BJ (cell line): ENCODE measurements at regions not wholly inside any gene's neighbourhood (a gene's known extent, or its start where the extent isn't known, plus 50 kb on each side); places are given as distances from the start of the nearest gene placed in this dataset.

Experiments
- CTCF ChIA-PET: fragments of 350-600 bp; formaldehyde crosslinking; extraction: SDS; loops from one replicate; lab custom pipeline; 2021; ENCODE audit warnings: antibody characterized with exemption, inconsistent platforms; lab: Yijun Ruan, JAX
- POLR2A ChIA-PET: fragments of 300-600 bp; sonication (Branson Sonifier 250); formaldehyde crosslinking; extraction: SDS; loops from one replicate; lab custom pipeline; 2021; ENCODE audit warnings: antibody characterized with exemption; lab: Charles Lee
- DNase-seq: peaks from one replicate; pipeline ENCODE4 v3.0.0-alpha.2; 2011; ENCODE audit warnings: low read depth
- H3K27me3 ChIP-seq: 2 replicates; pipeline ENCODE4 v1.6.0; 2011; ENCODE audit warnings: low read length; ENCODE audit not compliant: control insufficient read depth, insufficient read depth
- H3K36me3 ChIP-seq: 2 replicates; pipeline ENCODE4 v1.5.1; 2011; ENCODE audit warnings: low read length; ENCODE audit not compliant: control insufficient read depth, insufficient read depth
- H3K4me3 ChIP-seq: 2 replicates; pipeline ENCODE4 v1.5.1; 2011; ENCODE audit warnings: low read depth, mild to moderate bottlenecking, control low read depth, low read length
- TF ChIP-seq, protein P1 (sequence below): IDR thresholded peaks from 2 replicates; pipeline ENCODE4 v1.5.1; 2011; ENCODE audit warnings: low read depth, mild to moderate bottlenecking, control low read depth, inconsistent platforms, low read length, moderate library complexity; ENCODE audit not compliant: insufficient read depth

DNA sequence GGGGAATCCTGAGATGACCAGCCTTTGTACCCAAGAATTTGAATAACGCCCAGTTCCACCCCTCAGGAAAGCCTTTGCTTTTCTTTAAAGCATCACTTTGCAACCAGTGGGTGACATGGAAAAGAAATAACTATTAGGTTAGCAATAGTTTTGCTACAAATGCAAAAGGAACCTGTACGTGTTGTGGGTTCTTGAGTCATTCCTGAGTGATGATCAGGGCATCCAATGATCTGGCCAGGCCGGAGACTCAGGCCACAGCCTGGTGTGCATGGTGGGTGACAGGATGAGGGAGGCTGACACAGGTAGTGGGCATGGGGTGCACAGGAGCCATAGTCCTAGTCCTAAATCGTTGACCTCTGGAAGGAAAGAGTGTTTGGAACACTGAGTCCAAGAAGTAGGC is 321.4 kb upstream of the IL12A start:
- H3K4me3 ChIP-seq, result no peak overlapping the region
- ChIA-PET CTCF (no interaction called here), POLR2A (no interaction called here)
- no peaks in the 10 kb centered on the region for H3K36me3 ChIP-seq
- DNase-seq, result no peak
- TF ChIP-seq, protein P1, sequence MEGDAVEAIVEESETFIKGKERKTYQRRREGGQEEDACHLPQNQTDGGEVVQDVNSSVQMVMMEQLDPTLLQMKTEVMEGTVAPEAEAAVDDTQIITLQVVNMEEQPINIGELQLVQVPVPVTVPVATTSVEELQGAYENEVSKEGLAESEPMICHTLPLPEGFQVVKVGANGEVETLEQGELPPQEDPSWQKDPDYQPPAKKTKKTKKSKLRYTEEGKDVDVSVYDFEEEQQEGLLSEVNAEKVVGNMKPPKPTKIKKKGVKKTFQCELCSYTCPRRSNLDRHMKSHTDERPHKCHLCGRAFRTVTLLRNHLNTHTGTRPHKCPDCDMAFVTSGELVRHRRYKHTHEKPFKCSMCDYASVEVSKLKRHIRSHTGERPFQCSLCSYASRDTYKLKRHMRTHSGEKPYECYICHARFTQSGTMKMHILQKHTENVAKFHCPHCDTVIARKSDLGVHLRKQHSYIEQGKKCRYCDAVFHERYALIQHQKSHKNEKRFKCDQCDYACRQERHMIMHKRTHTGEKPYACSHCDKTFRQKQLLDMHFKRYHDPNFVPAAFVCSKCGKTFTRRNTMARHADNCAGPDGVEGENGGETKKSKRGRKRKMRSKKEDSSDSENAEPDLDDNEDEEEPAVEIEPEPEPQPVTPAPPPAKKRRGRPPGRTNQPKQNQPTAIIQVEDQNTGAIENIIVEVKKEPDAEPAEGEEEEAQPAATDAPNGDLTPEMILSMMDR, result no peak
- H3K27me3 ChIP-seq, result no peaks in the 10 kb centered on the region

DNA sequence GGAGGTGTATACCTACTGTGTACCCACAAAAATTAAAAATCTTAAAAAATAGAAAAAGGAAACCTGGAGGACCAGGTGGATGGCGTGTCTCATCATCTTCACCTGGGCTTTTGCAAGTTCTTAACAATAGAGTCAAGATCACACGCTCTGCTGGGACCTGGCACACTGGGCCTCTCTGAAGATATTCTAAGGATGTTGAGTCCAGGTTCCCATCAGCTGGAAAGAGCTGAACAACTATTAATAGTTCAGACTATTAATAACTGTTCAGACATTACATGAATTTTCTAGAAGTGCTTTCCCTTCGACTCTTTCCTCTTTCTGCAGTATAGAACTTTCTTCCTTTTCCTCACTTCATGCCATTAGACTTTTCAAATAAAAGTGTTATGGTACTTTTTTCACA is 320.2 kb upstream of the IL12A start:
- no peak for DNase-seq
- no peak overlapping the region for H3K4me3 ChIP-seq
- no peaks in the 10 kb centered on the region for H3K27me3 ChIP-seq
- ChIA-PET POLR2A (interaction anchor here (0.5 kb wide), 1 partner anchor 19 kb away, joined by 3 read pairs; no protein-coding TSS in a partner anchor), CTCF (no interaction called here)
- TF ChIP-seq, protein P1, result no peak
- no peaks in the 10 kb centered on the region for H3K36me3 ChIP-seq

- no peak for DNase-seq
- Histone ChIP-seq H3K4me3 (no peak overlapping the region), H3K27me3 (no peaks in the 10 kb centered on the region), H3K36me3 (no peaks in the 10 kb centered on the region)
- TF ChIP-seq, protein P1, result no peak
- ChIA-PET CTCF (interaction anchor here (1.3 kb wide), 1 partner anchor 11 kb away, joined by 3 read pairs; no protein-coding TSS in a partner anchor), POLR2A (no interaction called here)
Measured at GRCh38 chr3:159668990-159669476, 319.6 kb upstream of the IL12A start.

- DNase-seq, result no peak
- H3K36me3 ChIP-seq, result no peaks in the 10 kb centered on the region
- TF ChIP-seq, protein P1, result no peak
- no peaks in the 10 kb centered on the region for H3K27me3 ChIP-seq
- CTCF ChIA-PET, result interaction anchor here (1.3 kb wide), 1 partner anchor 12 kb away, joined by 3 read pairs; no protein-coding TSS in a partner anchor
- POLR2A ChIA-PET, result interaction anchor here (0.5 kb wide), 1 partner anchor 65 kb away, joined by 3 read pairs; no protein-coding TSS in a partner anchor
- H3K4me3 ChIP-seq, result no peak overlapping the region
Measured at GRCh38 chr3:159669766-159670165, 318.9 kb upstream of the IL12A start.

GRCh38 chr3:159672728-159673688 is 315.6 kb upstream of the IL12A start:
- ChIA-PET POLR2A (no interaction called here), CTCF (interaction anchor here (0.6 to 1.4 kb wide), 6 partner anchors 10 to 1029 kb away, joined by 3 to 5 read pairs (median 3); no protein-coding TSS in a partner anchor)
- no peak overlapping the region for H3K4me3 ChIP-seq
- no peaks in the 10 kb centered on the region for H3K36me3 ChIP-seq
- TF ChIP-seq, protein P1, result no peak
- DNase-seq, result no peak
- no peaks in the 10 kb centered on the region for H3K27me3 ChIP-seq
